ENCODE measurements at regions not wholly inside any gene's neighbourhood (a gene's known extent, or its start where the extent isn't known, plus 50 kb on each side); places are given as distances from the start of the nearest gene placed in this dataset.

DNA sequence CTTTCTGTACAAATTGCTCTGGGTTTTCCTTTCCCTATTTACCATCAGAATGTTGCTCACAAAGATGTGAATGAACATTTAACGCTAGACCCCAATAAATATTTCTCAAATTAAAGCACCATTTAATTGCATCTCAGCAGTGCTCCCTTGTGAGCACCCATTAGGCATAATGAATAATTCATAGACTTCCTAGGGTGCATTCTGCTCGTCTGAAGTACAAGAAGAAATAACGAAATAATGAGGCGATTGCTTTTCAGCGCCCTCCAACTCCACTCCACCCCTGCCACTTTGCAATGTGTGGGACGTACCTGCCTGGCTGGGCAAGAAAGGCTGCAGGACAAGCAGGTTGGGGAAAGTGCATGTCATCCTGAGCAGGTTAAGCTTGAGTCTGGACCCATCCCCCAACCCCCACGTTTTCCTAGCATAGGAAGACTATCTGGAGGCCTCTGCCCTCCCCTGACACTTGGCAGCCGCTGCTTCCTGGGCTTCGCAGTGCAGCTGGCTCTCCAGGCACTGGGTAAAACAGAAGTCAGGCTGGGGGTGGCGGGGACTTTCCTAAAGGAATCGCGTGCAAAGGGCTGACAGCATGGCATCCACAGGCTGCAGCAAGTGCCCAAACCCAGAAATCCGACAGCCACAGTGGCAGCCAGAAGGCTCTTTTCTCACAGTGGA is 253.7 kb downstream of the DUSP6 start:
- TF ChIP-seq, protein P1, sequence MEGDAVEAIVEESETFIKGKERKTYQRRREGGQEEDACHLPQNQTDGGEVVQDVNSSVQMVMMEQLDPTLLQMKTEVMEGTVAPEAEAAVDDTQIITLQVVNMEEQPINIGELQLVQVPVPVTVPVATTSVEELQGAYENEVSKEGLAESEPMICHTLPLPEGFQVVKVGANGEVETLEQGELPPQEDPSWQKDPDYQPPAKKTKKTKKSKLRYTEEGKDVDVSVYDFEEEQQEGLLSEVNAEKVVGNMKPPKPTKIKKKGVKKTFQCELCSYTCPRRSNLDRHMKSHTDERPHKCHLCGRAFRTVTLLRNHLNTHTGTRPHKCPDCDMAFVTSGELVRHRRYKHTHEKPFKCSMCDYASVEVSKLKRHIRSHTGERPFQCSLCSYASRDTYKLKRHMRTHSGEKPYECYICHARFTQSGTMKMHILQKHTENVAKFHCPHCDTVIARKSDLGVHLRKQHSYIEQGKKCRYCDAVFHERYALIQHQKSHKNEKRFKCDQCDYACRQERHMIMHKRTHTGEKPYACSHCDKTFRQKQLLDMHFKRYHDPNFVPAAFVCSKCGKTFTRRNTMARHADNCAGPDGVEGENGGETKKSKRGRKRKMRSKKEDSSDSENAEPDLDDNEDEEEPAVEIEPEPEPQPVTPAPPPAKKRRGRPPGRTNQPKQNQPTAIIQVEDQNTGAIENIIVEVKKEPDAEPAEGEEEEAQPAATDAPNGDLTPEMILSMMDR (IDR thresholded peaks at IDR 0.05; ENCODE audit: poor library complexity), result no peak
- TF ChIP-seq EZH2phosphoT487 (IDR thresholded peaks at IDR 0.05; ENCODE audit: low read depth, severe bottlenecking, unreplicated experiment), result no peak

Measured in hepatocyte (in vitro differentiated cells).